Activated CD8-positive, alpha-beta T cell treated with anti-CD3 and anti-CD28 coated beads for 36 hours (primary cell): ENCODE measurements at regions not wholly inside any gene's neighbourhood (a gene's known extent, or its start where the extent isn't known, plus 50 kb on each side); places are given as distances from the start of the nearest gene placed in this dataset.
"Not testable (repeated sequence)": the region's sequence is repeated elsewhere in the genome, so short reads cannot be mapped to it uniquely, and the experiment has no call there.

Experiments
- ATAC-seq: fragments of 200-7000 bp; cut with Tn5 transposase; one replicate; pipeline ENCODE4 v1.10.0; 2021; ENCODE audit warnings: mild to moderate bottlenecking, moderate library complexity
- CTCF ChIA-PET: fragments of 350-600 bp; sonication (Branson Sonifier 250); formaldehyde crosslinking; loops from one replicate; lab custom pipeline; 2021; ENCODE audit warnings: antibody characterized with exemption; lab: Charles Lee
- POLR2A ChIA-PET: fragments of 350-600 bp; sonication (Branson Sonifier 250); formaldehyde crosslinking; loops from one replicate; lab custom pipeline; 2021; ENCODE audit warnings: antibody characterized with exemption; lab: Charles Lee
- DNase-seq: peaks from one replicate; pipeline ENCODE4 v3.0.0-alpha.2; 2020
- H3K27ac Mint-ChIP-seq: one replicate; pipeline ENCODE4 v1.8.0; 2021; ENCODE audit warnings: mild to moderate bottlenecking, mixed read lengths
- H3K27me3 Mint-ChIP-seq: one replicate; pipeline ENCODE4 v1.8.0; 2021; ENCODE audit warnings: mixed read lengths
- H3K36me3 Mint-ChIP-seq: one replicate; pipeline ENCODE4 v1.8.0; 2021; ENCODE audit warnings: low read depth, mixed read lengths
- H3K4me1 Mint-ChIP-seq: one replicate; pipeline ENCODE4 v1.8.0; 2021; ENCODE audit warnings: low read depth, mixed read lengths
- H3K4me3 Mint-ChIP-seq: one replicate; pipeline ENCODE4 v1.8.0; 2021; ENCODE audit warnings: mild to moderate bottlenecking, moderate library complexity, mixed read lengths
- H3K9me3 Mint-ChIP-seq: one replicate; pipeline ENCODE4 v1.8.0; 2021; ENCODE audit warnings: mixed read lengths
- CTCF ChIP-seq: fragments of 200-600 bp; IDR thresholded peaks from one replicate; pipeline ENCODE4 v1.8.0; 2022; ENCODE audit warnings: antibody characterized with exemption, mild to moderate bottlenecking
- intact Hi-C: fragments of 100-400 bp; cut with micrococcal nuclease; formaldehyde crosslinking; loops from one replicate; pipeline ENCODE4 v1.10.0; 2022

DNA sequence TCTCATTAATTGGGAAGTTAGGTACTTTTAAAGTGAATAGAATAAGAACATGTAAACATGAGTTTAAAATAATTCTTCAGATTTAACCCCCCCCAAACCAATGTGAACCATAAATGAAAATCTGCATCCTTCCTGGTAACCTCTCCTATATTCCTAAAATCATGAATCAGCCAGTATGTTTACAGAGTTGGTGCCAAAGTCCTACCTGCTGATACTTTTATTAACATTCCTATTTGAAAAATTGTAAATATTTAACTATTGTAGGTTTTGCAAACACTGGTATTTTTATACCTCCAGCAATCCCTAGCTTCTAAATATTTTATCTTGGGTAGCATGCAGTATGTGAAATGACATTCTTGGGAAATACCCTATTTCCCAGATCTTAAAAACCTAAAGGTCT lies 278.2 kb downstream of the RAB38 start:
- Mint-ChIP-seq H3K9me3 (no peaks in the 10 kb centered on the region), H3K27me3 (no peaks in the 10 kb centered on the region), H3K4me1 (no peaks in the 10 kb centered on the region), H3K27ac (no peak overlapping the region), H3K4me3 (no peak overlapping the region), H3K36me3 (no peaks in the 10 kb centered on the region)
- CTCF ChIA-PET, result no interaction called here
- TF ChIP-seq CTCF, result no peak
- intact Hi-C loops, result no loop called here
- POLR2A ChIA-PET, result no interaction called here
- DNase-seq (no peak), ATAC-seq (no peak)

GRCh38 chr11:87894961-87895360 lies 280.3 kb downstream of the RAB38 start:
- ChIA-PET POLR2A (no interaction called here), CTCF (no interaction called here)
- no peaks in the 10 kb centered on the region for H3K4me1 Mint-ChIP-seq
- ATAC-seq (no peak), DNase-seq (no peak)
- H3K27ac Mint-ChIP-seq, result no peak overlapping the region
- no peaks in the 10 kb centered on the region for H3K36me3 Mint-ChIP-seq
- intact Hi-C loops, result no loop called here
- no peaks in the 10 kb centered on the region for H3K27me3 Mint-ChIP-seq
- no peak overlapping the region for H3K4me3 Mint-ChIP-seq
- H3K9me3 Mint-ChIP-seq, result no peaks in the 10 kb centered on the region
- no peak for TF ChIP-seq CTCF

GRCh38 chr11:87892291-87892690 lies 283.0 kb downstream of the RAB38 start:
- Mint-ChIP-seq H3K4me1 (no peaks in the 10 kb centered on the region), H3K36me3 (no peaks in the 10 kb centered on the region), H3K27me3 (no peaks in the 10 kb centered on the region), H3K4me3 (no peak overlapping the region), H3K9me3 (no peaks in the 10 kb centered on the region), H3K27ac (no peak overlapping the region)
- ATAC-seq (no peak), DNase-seq (no peak)
- POLR2A ChIA-PET, result no interaction called here
- no peak for TF ChIP-seq CTCF
- CTCF ChIA-PET, result no interaction called here
- intact Hi-C loops, result no loop called here

DNA sequence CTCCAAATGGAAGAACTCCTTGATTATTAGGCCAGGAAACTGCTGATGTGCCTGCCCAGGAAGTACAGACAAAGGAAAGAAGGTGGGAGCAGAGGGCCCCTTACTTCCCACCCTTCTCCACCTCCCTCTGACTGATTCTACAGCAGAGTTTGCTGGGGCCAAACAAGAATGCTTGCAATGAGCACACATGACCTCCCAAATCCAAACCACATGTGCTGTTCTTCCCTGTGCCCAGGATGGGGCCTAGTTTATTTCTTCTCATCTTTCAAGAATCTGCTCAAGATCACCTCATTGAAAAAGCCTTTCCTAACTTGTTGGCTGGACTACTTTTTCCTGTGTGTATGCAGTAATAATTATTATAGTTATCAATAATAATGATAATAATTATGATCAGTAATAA lies 286.1 kb downstream of the RAB38 start:
- TF ChIP-seq CTCF, result no peak
- Mint-ChIP-seq H3K36me3 (no peaks in the 10 kb centered on the region), H3K9me3 (no peaks in the 10 kb centered on the region), H3K4me1 (no peaks in the 10 kb centered on the region), H3K27ac (no peak overlapping the region), H3K27me3 (no peaks in the 10 kb centered on the region), H3K4me3 (no peak overlapping the region)
- ChIA-PET CTCF (no interaction called here), POLR2A (no interaction called here)
- ATAC-seq (no peak), DNase-seq (no peak)
- intact Hi-C loops, result no loop called here

DNA sequence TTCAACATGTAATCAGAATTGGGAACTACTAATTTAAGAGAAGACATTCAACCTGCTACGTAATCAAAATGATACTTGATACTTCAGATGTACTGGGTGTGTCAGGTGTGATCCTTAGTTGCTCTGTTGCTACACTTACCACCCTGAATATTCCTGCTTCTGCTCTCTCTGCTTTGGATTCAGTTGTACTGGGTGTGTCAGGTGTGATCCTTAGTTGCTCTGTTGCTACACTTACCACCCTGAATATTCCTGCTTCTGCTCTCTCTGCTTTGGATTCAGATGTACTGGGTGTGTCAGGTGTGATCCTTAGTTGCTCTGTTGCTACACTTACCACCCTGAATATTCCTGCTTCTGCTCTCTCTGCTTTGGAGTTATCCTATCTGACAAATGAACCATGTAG lies 290.2 kb downstream of the RAB38 start:
- H3K4me3 Mint-ChIP-seq, H3K36me3 Mint-ChIP-seq, CTCF ChIA-PET, POLR2A ChIA-PET, H3K27ac Mint-ChIP-seq, H3K9me3 Mint-ChIP-seq, DNase-seq, intact Hi-C loops, ATAC-seq, H3K4me1 Mint-ChIP-seq, H3K27me3 Mint-ChIP-seq: not testable (repeated sequence)

DNA sequence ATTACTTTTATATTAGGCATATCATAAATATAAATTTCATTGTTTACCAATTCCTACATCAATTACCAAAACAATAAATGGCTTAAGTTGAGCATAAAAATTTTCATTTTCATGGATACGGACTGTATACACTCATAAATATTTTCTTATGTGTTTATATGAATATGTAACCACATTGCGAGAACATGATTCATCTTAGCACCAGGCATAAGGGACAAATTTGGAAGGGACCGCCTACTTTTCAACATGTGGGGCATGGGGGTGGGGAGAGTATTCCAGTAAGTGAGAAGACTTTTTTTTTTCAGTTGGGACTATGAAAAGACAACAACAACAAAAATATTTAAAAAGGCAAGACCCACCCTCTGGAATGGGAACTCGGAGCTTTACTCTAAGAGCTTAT lies 296.1 kb downstream of the RAB38 start:
- DNase-seq (no peak), ATAC-seq (no peak)
- no peaks in the 10 kb centered on the region for H3K9me3 Mint-ChIP-seq
- no peaks in the 10 kb centered on the region for H3K4me1 Mint-ChIP-seq
- ChIA-PET CTCF (interaction anchor here (1.0 kb wide), 1 partner anchor 673 kb away, joined by 3 read pairs; no protein-coding TSS in a partner anchor), POLR2A (no interaction called here)
- H3K36me3 Mint-ChIP-seq, result no peaks in the 10 kb centered on the region
- intact Hi-C loops, result no loop called here
- no peak overlapping the region for H3K27ac Mint-ChIP-seq
- no peak overlapping the region for H3K4me3 Mint-ChIP-seq
- peaks cover 3% of the 10 kb centered on the region for H3K27me3 Mint-ChIP-seq
- no peak for TF ChIP-seq CTCF
